HepG2 (cell line): ENCODE measurements at regions not wholly inside any gene's neighbourhood (a gene's known extent, or its start where the extent isn't known, plus 50 kb on each side); places are given as distances from the start of the nearest gene placed in this dataset.

ENCODE experiments used
- ATAC-seq: fragments of 200-7000 bp; cut with Tn5 transposase; 3 replicates; pipeline ENCODE4 v1.9.1; 2020; ENCODE audit warnings: mild to moderate bottlenecking, moderate library complexity
- BruUV-seq: library from RNA; stranded (reverse); fragments of 400-500 nt; replicated peaks from 2 replicates; lab custom pipeline; 2021; lab: Mats Ljungman, UMichigan
- CTCF ChIA-PET: fragments of 300-600 bp; formaldehyde crosslinking; extraction: SDS; loops from one replicate; lab custom pipeline; 2021; ENCODE audit warnings: low total read pairs, inconsistent platforms, low intra/inter-chr PET ratio; lab: Yijun Ruan, JAX
- POLR2A ChIA-PET: fragments of 350-600 bp; sonication (Branson Sonifier 250); formaldehyde crosslinking; loops from one replicate; lab custom pipeline; 2020; ENCODE audit warnings: antibody characterized with exemption, inconsistent platforms; lab: Yijun Ruan, JAX
- DNase-seq: peaks from one replicate; pipeline ENCODE4 v3.0.0-alpha.2; 2015; ENCODE audit warnings: low spot score
- FAIRE-seq: peaks from 3 replicates; lab custom pipeline; 2011; peaks lifted over from hg19 to GRCh38; lab: Jason Lieb, UNC
- H2AFZ ChIP-seq: one replicate; pipeline ENCODE4 v1.6.1; 2011; ENCODE audit warnings: low read length, inconsistent platforms
- H3K27ac ChIP-seq: fragments of 300-600 bp; 3 replicates; pipeline ENCODE4 v1.8.0; 2011; ENCODE audit warnings: mixed run types, mild to moderate bottlenecking, mixed read lengths, low read length, inconsistent platforms; ENCODE audit not compliant: insufficient read depth; ENCODE audit errors: extremely low read length
- H3K27me3 ChIP-seq, 2 experiments: fragments of 200-600 bp in 1 of 2; 2 replicates in 1 of 2; 3 replicates in 1 of 2; pipeline versions ENCODE4 v1.6.0 to v1.8.0; 2011; ENCODE audit warnings: low read length in 2 of 2, mild to moderate bottlenecking in 2 of 2, moderate library complexity in 2 of 2, inconsistent platforms in 1 of 2; ENCODE audit not compliant: insufficient read depth in 2 of 2, control insufficient read depth in 1 of 2
- H3K36me3 ChIP-seq, 2 experiments: fragments of 200-600 bp in 1 of 2; replicated peaks in 1 of 2; 2 replicates in 1 of 2; 3 replicates in 1 of 2; pipeline versions ENCODE4 v1.5.1 to v1.8.0; 2011; ENCODE audit warnings: low read length in 2 of 2, inconsistent platforms in 1 of 2; ENCODE audit not compliant: insufficient read depth in 2 of 2, control insufficient read depth in 1 of 2
- H3K4me1 ChIP-seq: 2 replicates; pipeline ENCODE4 v1.5.1; 2012; ENCODE audit warnings: low read length, inconsistent platforms; ENCODE audit not compliant: insufficient read depth
- H3K4me2 ChIP-seq: 2 replicates; pipeline ENCODE4 v1.6.0; 2011; ENCODE audit warnings: low read depth, low read length, inconsistent platforms
- H3K4me3 ChIP-seq, 3 experiments: fragments of 200-600 bp in 1 of 3; sonication (generic), shearing (Covaris generic) in 1 of 3; replicated peaks in 1 of 3; 2 replicates each; pipeline ENCODE4 v1.5.1; 2011 to 2016; ENCODE audit warnings: low read length in 3 of 3, inconsistent platforms in 2 of 3, low read depth in 2 of 3, mild to moderate bottlenecking in 2 of 3, control low read depth in 1 of 3, mixed read lengths in 1 of 3; ENCODE audit not compliant: insufficient read depth in 1 of 3
- H3K79me2 ChIP-seq: one replicate; pipeline ENCODE4 v1.6.1; 2011; ENCODE audit warnings: low read length, inconsistent platforms; ENCODE audit not compliant: insufficient read depth
- H3K9ac ChIP-seq: 2 replicates; pipeline ENCODE4 v1.6.0; 2011; ENCODE audit warnings: mild to moderate bottlenecking, low read depth, low read length, inconsistent platforms; ENCODE audit not compliant: insufficient read depth
- H3K9me3 ChIP-seq: 2 replicates; pipeline ENCODE4 v1.5.1; 2012; ENCODE audit warnings: mild to moderate bottlenecking, low read length
- H4K20me1 ChIP-seq: 2 replicates; pipeline ENCODE4 v1.6.0; 2011; ENCODE audit warnings: inconsistent platforms, mild to moderate bottlenecking, low read length, moderate library complexity; ENCODE audit not compliant: insufficient read depth
- ARID2 ChIP-seq: sonication (generic); formaldehyde crosslinking; IDR thresholded peaks from 2 replicates; pipeline ENCODE4 v1.8.1; 2022; ENCODE audit warnings: mild to moderate bottlenecking, missing genetic modification reagents, borderline replicate concordance
- CBX5 ChIP-seq: sonication (generic); formaldehyde crosslinking; IDR thresholded peaks from 2 replicates; pipeline ENCODE4 v1.4.0; 2020; ENCODE audit warnings: missing genetic modification reagents, borderline replicate concordance
- HDAC1 ChIP-seq: sonication (generic); formaldehyde crosslinking; IDR thresholded peaks from 2 replicates; pipeline ENCODE4 v1.5.1; 2020; ENCODE audit warnings: mild to moderate bottlenecking, missing genetic modification reagents
- KLF12 ChIP-seq: sonication (generic); formaldehyde crosslinking; IDR thresholded peaks from 2 replicates; pipeline ENCODE4 v1.4.0; 2020; ENCODE audit warnings: missing genetic modification reagents, borderline replicate concordance
- MAFG ChIP-seq: sonication (generic); formaldehyde crosslinking; IDR thresholded peaks from 2 replicates; pipeline ENCODE4 v1.5.1; 2020; ENCODE audit warnings: mild to moderate bottlenecking, missing genetic modification reagents
- PHF20 ChIP-seq: sonication (generic); formaldehyde crosslinking; IDR thresholded peaks from 2 replicates; pipeline ENCODE4 v1.5.0; 2020; ENCODE audit warnings: mild to moderate bottlenecking, missing genetic modification reagents
- TOPORS ChIP-seq: sonication (generic); formaldehyde crosslinking; IDR thresholded peaks from 2 replicates; pipeline ENCODE4 v1.8.0; 2023; ENCODE audit warnings: mild to moderate bottlenecking, missing genetic modification reagents
- ZBTB1 ChIP-seq: sonication (generic); formaldehyde crosslinking; IDR thresholded peaks from 2 replicates; pipeline ENCODE4 v1.4.0; 2020; ENCODE audit warnings: missing genetic modification reagents, borderline replicate concordance
- ZNF180 ChIP-seq: sonication (generic); formaldehyde crosslinking; IDR thresholded peaks from 2 replicates; pipeline ENCODE4 v1.4.0; 2020; ENCODE audit warnings: low read depth, missing genetic modification reagents, borderline replicate concordance
- ZNF251 ChIP-seq: sonication (generic); formaldehyde crosslinking; IDR thresholded peaks from 2 replicates; pipeline ENCODE4 v1.9.0; 2021; ENCODE audit warnings: mild to moderate bottlenecking, missing genetic modification reagents
- ZNF256 ChIP-seq: sonication (generic); formaldehyde crosslinking; conservative IDR thresholded peaks from 2 replicates; pipeline ENCODE4 v1.4.0; 2020; ENCODE audit warnings: missing genetic modification reagents
- ZNF292 ChIP-seq: sonication (generic); formaldehyde crosslinking; IDR thresholded peaks from 2 replicates; pipeline ENCODE4 v1.8.1; 2022; ENCODE audit warnings: mild to moderate bottlenecking, low read depth, missing genetic modification reagents, borderline replicate concordance
- ZNF75D ChIP-seq: sonication (generic); formaldehyde crosslinking; IDR thresholded peaks from 2 replicates; pipeline ENCODE4 v1.8.1; 2023; ENCODE audit warnings: missing genetic modification reagents, mild to moderate bottlenecking, borderline replicate concordance
- WGBS: methylation state at CpG from one replicate; pipeline ENCODE4 v1.1.6; 2017; ENCODE audit warnings: low lambda C conversion rate; 5-methylcytosine and 5-hydroxymethylcytosine counted together
- in situ Hi-C: cut with HindIII; loops from 2 replicates; pipeline ENCODE4 v1.10.0; 2017; ENCODE audit warnings: low pct_unique_long_range_greater_than_20kb; ENCODE audit not compliant: extremely low pct_ligation_motif_present
- intact Hi-C: fragments of 100-400 bp; cut with micrococcal nuclease; formaldehyde crosslinking; loops from one replicate; pipeline ENCODE4 v1.10.0; 2022; ENCODE audit not compliant: unreplicated experiment

- peaks cover 77% of the 10 kb centered on the region for H3K9me3 ChIP-seq
- intact Hi-C loops (no loop called here), in situ Hi-C loops (no loop called here)
- no peak overlapping the region for H2AFZ ChIP-seq
- no peaks in the 10 kb centered on the region for H3K27me3 ChIP-seq
- FAIRE-seq = no peak
- BruUV-seq = no TSS peak
- TF ChIP-seq HDAC1 (CRISPR knock-in tag) = no peak
- no peak for TF ChIP-seq ZNF180
- TF ChIP-seq CBX5 (CRISPR knock-in tag) = no peak
- TF ChIP-seq ARID2 = no peak
- no peak for TF ChIP-seq MAFG (CRISPR knock-in tag)
- TF ChIP-seq ZBTB1 (CRISPR knock-in tag) = no peak
- TF ChIP-seq ZNF75D (CRISPR knock-in tag) = no peak
- no peak for TF ChIP-seq TOPORS (CRISPR knock-in tag)
- TF ChIP-seq ZNF251 (CRISPR knock-in tag) = no peak
- TF ChIP-seq PHF20 (CRISPR knock-in tag) = no peak
- no peak for TF ChIP-seq KLF12 (CRISPR knock-in tag)
- no peak for TF ChIP-seq ZNF292
- no peak for TF ChIP-seq ZNF256 (CRISPR knock-in tag)
- WGBS = 0% methylated on average over 4 of the region's 4 CpGs
- ChIA-PET POLR2A (no interaction called here), CTCF (no interaction called here)
- H3K36me3 ChIP-seq = no peaks in the 10 kb centered on the region
- H3K4me1 ChIP-seq = no peaks in the 10 kb centered on the region
- H3K27ac ChIP-seq = no peak overlapping the region
- no peak overlapping the region for H3K4me2 ChIP-seq
- DNase-seq = no peak
- no peak for ATAC-seq
- H4K20me1 ChIP-seq = no peaks in the 10 kb centered on the region
- H3K4me3 ChIP-seq = no peak overlapping the region
- no peak overlapping the region for H3K9ac ChIP-seq
- no peaks in the 10 kb centered on the region for H3K79me2 ChIP-seq
Measured at GRCh38 chr11:127524618-127525017, 524.0 kb upstream of the KIRREL3 start.
